ENCODE measurements at regions not wholly inside any gene's neighbourhood (a gene's known extent, or its start where the extent isn't known, plus 50 kb on each side); places are given as distances from the start of the nearest gene placed in this dataset.

- no peak for DNase-seq (ENCODE audit: low spot score)
These were observed 281.5 kb upstream of the DKK2 start for GRCh38 chr4:107317611-107318010.

GRCh38 chr4:107315584-107315983 is 279.5 kb upstream of the DKK2 start:
- no peak for DNase-seq (ENCODE audit: low spot score)

- no peak for DNase-seq (ENCODE audit: low spot score)
These were observed 278.0 kb upstream of the DKK2 start for GRCh38 chr4:107314156-107314555.

GRCh38 chr4:107312366-107312765 is 276.3 kb upstream of the DKK2 start:
- DNase-seq (ENCODE audit: low spot score): no peak

DNA sequence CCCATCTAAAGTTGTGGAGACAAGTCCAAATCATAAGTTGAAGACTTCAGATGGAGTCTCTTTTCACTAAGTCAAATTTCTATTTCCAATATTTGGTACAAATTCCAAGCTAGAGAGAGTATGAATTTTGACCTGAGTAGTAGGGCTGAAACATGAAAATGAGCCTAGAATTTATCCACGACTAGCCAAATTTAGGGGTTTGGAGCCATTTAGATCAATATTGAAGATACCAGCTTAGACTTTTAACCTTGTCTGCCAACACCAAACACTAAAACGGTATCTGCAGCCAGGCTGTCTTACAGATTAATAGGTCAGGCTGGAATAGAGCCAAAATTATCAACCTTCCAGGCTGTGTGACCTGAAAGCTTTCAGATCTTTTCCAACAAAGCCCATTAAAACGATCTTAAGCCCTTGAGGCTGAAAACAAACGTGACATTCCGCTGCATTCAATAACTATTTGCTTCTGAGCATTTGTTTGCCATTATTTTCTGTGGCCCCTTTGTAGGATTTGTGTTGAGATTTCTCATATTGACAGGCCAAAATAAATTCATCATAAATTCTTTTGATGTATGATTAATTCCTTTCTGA is 268.7 kb upstream of the DKK2 start:
- DNase-seq (ENCODE audit: low spot score): no peak

- DNase-seq (ENCODE audit: low spot score): no peak
These were observed 263.5 kb upstream of the DKK2 start for GRCh38 chr4:107299646-107300045.

DNA sequence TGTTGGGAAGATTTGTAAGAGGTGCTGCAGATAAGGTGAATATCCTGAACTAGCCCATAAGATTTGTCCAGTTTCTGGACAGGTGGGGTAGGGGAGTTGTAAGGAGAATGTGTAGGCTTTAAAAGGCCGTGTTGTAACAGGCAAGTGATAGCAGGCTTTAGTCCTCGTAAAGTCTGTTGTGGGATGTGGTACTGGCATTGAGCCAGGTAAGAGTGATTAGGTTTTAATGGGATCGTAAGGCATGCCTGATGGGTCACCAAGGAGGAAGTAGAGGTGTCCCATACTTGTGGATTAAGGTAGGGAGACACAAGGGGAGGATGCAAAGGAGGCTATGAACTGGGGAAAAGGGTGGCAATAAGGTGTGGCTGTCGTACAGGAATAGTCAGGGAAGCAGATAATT is 256.9 kb upstream of the DKK2 start:
- no peak for DNase-seq (ENCODE audit: low spot score)

DNA sequence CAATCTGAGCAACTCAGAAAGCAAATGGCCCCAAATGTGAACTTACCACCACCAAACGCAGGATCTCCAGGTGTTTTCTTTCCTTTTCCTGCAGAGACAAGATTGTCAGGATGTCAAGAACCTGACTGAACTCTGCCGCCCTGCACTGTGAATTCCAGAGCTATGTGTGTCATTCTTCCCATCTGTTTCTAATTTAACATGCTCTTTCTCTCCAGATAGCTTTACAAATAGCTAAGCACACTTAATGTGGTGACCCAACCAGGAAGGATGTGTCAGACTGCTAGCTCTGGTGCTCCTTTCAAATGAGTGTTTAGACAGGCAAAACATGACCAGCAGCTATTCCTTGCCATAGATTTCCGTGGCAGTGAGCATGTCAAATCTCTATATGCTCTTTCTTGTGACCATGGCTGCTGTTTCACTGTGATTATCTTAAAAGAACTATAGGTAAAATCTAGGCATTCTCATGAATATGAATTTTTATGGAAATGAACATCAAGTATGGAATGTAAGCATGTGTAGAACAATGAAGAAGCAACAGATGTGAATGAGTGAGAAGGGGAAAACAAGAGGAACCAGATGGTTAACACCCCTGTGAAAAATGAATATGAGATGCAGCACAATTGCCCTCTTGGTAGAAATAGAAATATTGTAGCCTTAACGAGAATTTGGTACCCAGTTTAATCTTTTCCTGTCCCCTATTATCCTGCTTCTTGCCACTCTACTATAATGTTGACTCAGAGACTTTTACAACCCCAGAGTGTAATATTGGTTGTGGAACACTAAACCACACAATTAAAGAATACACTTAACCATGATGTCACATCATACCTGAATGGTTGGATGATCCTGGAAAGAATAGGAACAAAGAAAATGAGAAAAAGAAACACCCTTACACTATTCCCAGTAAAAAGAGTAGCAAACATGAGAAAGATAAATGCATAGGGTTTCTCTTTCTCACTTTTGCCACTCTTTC is 247.8 kb upstream of the DKK2 start:
- no peak for DNase-seq (ENCODE audit: low spot score)

DNA sequence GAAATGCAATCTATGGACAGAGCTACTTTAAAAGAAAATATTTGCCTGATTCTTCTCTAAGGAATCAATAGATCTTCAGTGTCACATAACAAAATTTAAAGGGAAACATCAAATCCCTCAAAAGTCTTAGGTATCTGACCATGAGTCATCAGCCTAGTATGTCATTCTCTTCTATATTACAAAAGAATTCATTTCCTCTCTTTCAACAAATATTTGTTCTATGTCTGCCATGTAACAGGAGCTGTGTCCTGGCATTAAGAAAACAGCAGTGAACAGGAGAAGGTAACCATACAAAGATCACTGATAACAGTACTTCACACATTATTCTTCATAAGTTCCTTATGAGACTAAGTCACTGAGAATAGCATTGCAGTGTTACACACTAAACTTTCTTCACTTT is 243.6 kb upstream of the DKK2 start:
- no peak for DNase-seq (ENCODE audit: low spot score)

DNA sequence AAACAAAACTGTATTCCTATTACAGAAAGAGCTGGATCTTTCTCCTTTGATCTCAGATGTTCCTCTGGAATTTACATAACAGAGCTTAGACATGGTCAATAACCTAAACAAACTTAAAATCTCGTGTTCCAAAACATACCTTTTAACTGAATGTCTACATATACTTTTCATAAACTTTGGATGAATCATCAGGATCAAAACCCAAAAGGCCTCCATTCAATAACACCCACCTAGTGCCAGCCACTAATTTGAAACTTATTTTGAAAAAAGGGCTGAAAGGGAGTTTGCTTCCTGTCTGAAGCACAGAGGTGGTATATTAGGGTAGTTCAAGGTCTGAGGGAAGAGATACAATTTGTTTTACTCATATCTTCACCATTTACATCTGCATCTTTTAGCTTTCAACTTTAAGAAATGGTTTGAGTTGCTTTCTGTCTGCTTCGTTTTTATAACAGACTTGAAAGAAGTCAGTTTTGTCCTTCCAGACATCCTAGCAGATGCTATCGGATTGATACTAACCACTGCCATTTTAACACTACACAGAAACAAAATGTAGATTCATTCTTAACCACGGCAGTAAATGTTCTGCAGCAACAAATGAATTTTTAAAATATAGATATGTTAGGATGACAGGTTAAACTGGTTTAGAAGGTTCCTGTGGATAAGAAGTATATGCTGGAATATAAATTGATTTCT is 242.8 kb upstream of the DKK2 start:
- no peak for DNase-seq (ENCODE audit: low spot score)

DNA sequence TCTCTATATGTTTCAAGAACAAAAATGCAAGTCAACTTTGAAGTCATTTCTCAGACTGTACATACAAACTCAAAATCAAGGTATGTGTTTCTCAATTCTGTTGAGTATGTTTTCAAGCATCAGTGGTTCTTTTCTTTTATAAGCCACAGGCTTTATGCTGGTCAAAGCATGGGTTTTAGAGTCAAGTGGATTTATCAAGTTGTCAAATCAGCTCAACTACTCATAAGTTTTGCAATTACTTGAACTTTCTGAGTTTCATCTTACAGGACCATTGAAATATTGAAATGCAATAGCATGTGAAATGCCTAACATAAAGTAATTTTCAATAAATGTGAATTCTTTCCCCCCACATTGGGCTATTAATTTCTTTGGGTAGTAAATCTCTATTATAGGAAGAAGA is 239.9 kb upstream of the DKK2 start:
- no peak for DNase-seq (ENCODE audit: low spot score)

DNA sequence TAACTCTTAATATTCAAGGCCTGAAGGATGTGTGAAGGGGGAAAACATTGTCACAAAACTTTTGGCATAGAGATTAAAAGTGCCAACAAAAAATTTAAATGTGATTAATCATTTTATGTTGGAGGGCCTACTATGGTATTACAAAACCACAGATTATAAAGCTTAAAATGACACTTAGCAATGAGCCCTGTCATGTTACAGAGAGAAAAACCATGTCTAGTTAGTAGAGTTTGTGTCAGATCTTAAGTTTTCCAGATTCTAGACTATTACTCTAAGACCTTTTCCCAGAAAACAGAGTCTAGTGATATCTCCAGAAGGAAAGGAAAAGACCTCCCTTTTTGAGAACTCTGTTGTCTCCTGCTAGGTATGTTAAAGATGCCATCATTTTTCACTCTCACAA is 239.1 kb upstream of the DKK2 start:
- no peak for DNase-seq (ENCODE audit: low spot score)

GRCh38 chr4:107270614-107271013 is 234.5 kb upstream of the DKK2 start:
- no peak for DNase-seq (ENCODE audit: low spot score)

- no peak for DNase-seq (ENCODE audit: low spot score)
These were observed 233.1 kb upstream of the DKK2 start for GRCh38 chr4:107269175-107269574.

GRCh38 chr4:107265859-107266258 is 229.7 kb upstream of the DKK2 start:
- DNase-seq (ENCODE audit: low spot score): no peak

DNA sequence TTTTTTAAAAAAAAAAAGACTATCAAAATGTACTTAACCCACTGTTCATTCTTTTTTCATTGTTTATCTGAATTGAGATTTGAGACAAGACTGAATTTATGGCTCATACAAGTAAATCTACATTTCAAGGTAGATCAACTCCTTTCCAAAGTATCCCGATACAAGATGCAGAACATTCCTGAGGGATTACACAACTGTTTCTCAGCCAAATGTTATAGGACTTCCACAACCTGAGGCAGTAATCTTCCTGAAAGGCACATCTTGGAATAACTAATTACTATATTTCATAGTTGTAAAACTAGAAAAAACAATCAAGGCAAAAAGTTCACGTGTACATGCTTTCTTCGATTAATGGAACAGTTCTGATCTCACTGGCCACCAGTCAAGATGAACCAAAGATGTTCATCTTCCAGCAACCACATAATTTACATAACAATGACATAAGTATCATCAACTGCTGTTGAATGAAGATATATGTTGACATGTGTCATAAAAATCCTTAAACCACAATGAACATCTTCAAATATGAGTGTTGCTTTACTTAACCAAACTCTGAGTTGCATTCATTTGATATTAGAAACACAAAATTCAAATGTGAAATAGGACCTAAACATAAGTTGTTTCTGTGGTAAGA is 225.2 kb upstream of the DKK2 start:
- no peak for DNase-seq (ENCODE audit: low spot score)

GRCh38 chr4:107258359-107258758 is 222.2 kb upstream of the DKK2 start:
- no peak for DNase-seq (ENCODE audit: low spot score)

DNA sequence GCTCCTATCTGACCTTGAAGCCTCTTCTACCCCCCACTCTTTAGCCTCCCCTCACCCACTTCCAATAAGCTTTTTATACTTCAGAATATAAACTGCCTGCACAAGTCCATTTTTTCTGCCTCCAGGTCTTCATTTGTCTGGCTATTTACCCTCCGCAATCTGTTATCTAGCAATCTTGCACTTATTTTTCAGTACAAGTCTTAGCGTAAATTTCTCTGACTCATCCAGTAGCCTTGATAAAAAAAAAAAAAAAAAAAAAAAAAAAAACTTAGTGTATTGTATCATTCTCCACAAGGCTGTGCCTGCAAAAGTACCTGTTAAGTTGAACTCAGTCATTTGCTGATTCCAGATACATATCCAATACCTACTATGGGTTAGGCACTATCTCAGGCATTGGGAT is 219.5 kb upstream of the DKK2 start:
- no peak for DNase-seq (ENCODE audit: low spot score)

GRCh38 chr4:107255114-107255513 is 219.0 kb upstream of the DKK2 start:
- DNase-seq (ENCODE audit: low spot score): no peak

DNA sequence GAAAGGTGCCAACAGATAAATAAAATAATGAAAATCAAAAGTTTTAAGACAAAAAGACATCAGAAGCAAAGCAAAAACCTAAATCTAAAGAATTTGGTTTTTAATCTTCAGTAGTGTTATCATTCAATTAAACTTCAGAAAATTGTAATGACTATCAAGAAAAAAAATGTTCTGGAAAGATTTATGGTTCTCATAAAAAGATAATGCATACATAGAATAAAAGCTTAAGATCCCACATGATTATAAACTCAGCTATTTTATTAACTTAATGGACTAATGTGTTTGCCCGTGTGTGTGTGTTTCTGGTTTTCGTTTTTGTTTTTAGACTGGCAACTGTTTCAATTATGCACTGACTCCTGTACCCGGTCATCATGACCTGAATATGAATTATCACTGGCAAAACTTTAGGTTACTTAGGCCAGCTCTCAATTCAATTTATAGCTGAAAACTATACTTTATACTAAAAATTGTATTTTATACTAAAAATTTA is 217.5 kb upstream of the DKK2 start:
- no peak for DNase-seq (ENCODE audit: low spot score)

- no peak for DNase-seq (ENCODE audit: low spot score)
These were observed 217.0 kb upstream of the DKK2 start for GRCh38 chr4:107253090-107253489.

DNA sequence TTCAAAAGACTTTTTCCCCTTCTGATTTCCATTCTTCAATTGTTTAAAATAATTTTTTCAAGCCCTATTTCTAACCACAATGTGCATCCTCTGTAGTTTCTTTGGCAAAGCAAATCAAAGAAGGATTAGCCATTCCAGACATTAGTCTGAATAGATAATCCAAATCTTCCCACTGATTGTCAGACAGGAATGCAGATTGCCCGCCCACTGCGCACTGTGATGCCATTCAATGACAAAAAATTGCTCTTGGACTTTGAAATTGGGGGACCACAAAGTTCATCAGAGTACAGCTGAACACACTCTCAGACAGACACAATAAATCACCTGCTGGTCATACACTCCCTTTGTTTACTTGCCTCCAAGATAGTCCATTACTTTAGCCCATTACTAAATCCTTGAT is 216.5 kb upstream of the DKK2 start:
- DNase-seq (ENCODE audit: low spot score): no peak

All from HuH-7.5 (cell line).